ENCODE measurements at regions not wholly inside any gene's neighbourhood (a gene's known extent, or its start where the extent isn't known, plus 50 kb on each side); places are given as distances from the start of the nearest gene placed in this dataset.

- no CpG with 5 or more reads among the region's 4 CpGs for WGBS (ENCODE audit: extremely low coverage, insufficient read length, low lambda C conversion rate)
Observed at GRCh38 chr6:106860940-106861339, 113.6 kb downstream of the CD24 start.

More at GRCh38 chr6:106860940-106861339, 113.6 kb downstream of the CD24 start:
- no peak overlapping the region for H4K5ac ChIP-seq (ENCODE audit: insufficient read length, low read depth, low read length)
- H4K8ac ChIP-seq (replicated peaks; ENCODE audit: insufficient read length, low read depth, low read length) = no peak overlapping the region
- H3T11ph ChIP-seq (ENCODE audit: low read length) = no peak overlapping the region
- H2BK15ac ChIP-seq (ENCODE audit: low read depth, low read length) = no peak overlapping the region
- H3K56ac ChIP-seq (ENCODE audit: insufficient read length, low read depth, low read length) = no peak overlapping the region
- H3K14ac ChIP-seq (ENCODE audit: insufficient read depth, low read length) = no peak overlapping the region
- no peak overlapping the region for H3K4me2 ChIP-seq (ENCODE audit: insufficient read depth, insufficient read length, low read length)
- Mint-ChIP-seq H3K27ac (no peak overlapping the region), H3K27me3 (ENCODE audit: low read depth) (no peaks in the 10 kb centered on the region; the same call in 1 of the 2 replicates), H3K9me3 (peaks cover 68 to 69% of the 10 kb centered on the region in 2 experiments), H3K4me3 (no peak overlapping the region), H3K36me3 (ENCODE audit: insufficient read depth in 1 of 3, low read depth in 3 of 3) (peaks cover 51 to 71% (median 53%) of the 10 kb centered on the region in 3 experiments), H3K4me1 (peaks cover 0 to 11% of the 10 kb centered on the region in 2 experiments; a peak in 2 of 4 replicates)
- H3K23ac ChIP-seq (ENCODE audit: insufficient read length, low read depth, low read length) = no peak overlapping the region
- TF ChIP-seq CTCF (conservative IDR thresholded peaks at IDR 0.05) = no peak
- no peak overlapping the region for H2AFZ ChIP-seq (ENCODE audit: low read length)
- H3K9ac ChIP-seq (ENCODE audit: extremely low read depth, insufficient read length, low read length) = no peak overlapping the region
- no peak overlapping the region for H3K18ac ChIP-seq (ENCODE audit: insufficient read length, low read depth, low read length)
- no peaks in the 10 kb centered on the region for H3K23me2 ChIP-seq (ENCODE audit: insufficient read length, low read depth, low read length, poor library complexity, severe bottlenecking)
- no peaks in the 10 kb centered on the region for H3K79me2 ChIP-seq (ENCODE audit: insufficient read depth, low read length)
- no peak overlapping the region for H2BK120ac ChIP-seq (ENCODE audit: low read depth, low read length, poor library complexity, severe bottlenecking)
- H2BK5ac ChIP-seq (ENCODE audit: insufficient read length, low read length) = no peak overlapping the region
- H4K20me1 ChIP-seq (ENCODE audit: control insufficient read depth, insufficient read depth, insufficient read length) = no peaks in the 10 kb centered on the region
- no peak overlapping the region for H2AK5ac ChIP-seq (ENCODE audit: insufficient read length, low read length)
- no peak overlapping the region for H2BK12ac ChIP-seq (ENCODE audit: insufficient read length, low read depth, low read length)
- no peak overlapping the region for H3K27ac ChIP-seq (ENCODE audit: insufficient read length, low read depth, low read length)
- peaks cover 36% of the 10 kb centered on the region for H3K9me3 ChIP-seq (ENCODE audit: control insufficient read depth, low read depth, low read length)
- H3K4me1 ChIP-seq (ENCODE audit: insufficient read depth, low read length) = no peaks in the 10 kb centered on the region
- H3K79me1 ChIP-seq (ENCODE audit: insufficient read depth, low read depth, low read length, poor library complexity, severe bottlenecking) = no peaks in the 10 kb centered on the region
- no peak overlapping the region for H2BK20ac ChIP-seq (ENCODE audit: low read depth, low read length, poor library complexity, severe bottlenecking)
- no peak overlapping the region for H4K91ac ChIP-seq (ENCODE audit: insufficient read length, low read depth, low read length)
- H3K4ac ChIP-seq (ENCODE audit: low read depth, low read length) = no peak overlapping the region
- no peak for DNase-seq
- no peaks in the 10 kb centered on the region for H3K27me3 ChIP-seq (ENCODE audit: insufficient read depth, low read length)

Measured in H9 (cell line).